NCI-H1436 (cell line): ENCODE measurements at regions not wholly inside any gene's neighbourhood (a gene's known extent, or its start where the extent isn't known, plus 50 kb on each side); places are given as distances from the start of the nearest gene placed in this dataset.
"Not testable (repeated sequence)": the region's sequence is repeated elsewhere in the genome, so short reads cannot be mapped to it uniquely, and the experiment has no call there.

Source experiments
- DNase-seq: peaks from one replicate; lab custom pipeline; 2025; lab: John Stamatoyannopoulos, UW

DNA sequence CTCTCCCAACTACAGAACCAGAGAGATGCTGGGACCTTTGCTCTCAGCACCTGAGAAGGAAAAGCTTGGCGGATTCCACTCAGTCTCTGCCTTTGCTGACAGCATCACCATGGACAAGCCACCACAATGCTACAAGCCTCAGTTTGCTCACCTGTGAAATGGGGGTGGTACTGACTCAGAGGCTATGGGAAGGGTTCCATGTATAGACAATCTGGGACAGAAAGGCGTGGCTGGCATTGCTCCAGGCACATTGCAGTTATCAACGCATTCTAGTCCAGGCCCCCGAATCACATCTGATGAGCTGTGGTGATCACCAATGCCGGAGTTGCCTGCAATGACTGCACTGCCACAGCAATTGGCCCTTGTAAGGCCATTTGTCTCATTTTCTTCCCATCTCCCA lies 72.6 kb downstream of the ISX start:
- no peak for DNase-seq

DNA sequence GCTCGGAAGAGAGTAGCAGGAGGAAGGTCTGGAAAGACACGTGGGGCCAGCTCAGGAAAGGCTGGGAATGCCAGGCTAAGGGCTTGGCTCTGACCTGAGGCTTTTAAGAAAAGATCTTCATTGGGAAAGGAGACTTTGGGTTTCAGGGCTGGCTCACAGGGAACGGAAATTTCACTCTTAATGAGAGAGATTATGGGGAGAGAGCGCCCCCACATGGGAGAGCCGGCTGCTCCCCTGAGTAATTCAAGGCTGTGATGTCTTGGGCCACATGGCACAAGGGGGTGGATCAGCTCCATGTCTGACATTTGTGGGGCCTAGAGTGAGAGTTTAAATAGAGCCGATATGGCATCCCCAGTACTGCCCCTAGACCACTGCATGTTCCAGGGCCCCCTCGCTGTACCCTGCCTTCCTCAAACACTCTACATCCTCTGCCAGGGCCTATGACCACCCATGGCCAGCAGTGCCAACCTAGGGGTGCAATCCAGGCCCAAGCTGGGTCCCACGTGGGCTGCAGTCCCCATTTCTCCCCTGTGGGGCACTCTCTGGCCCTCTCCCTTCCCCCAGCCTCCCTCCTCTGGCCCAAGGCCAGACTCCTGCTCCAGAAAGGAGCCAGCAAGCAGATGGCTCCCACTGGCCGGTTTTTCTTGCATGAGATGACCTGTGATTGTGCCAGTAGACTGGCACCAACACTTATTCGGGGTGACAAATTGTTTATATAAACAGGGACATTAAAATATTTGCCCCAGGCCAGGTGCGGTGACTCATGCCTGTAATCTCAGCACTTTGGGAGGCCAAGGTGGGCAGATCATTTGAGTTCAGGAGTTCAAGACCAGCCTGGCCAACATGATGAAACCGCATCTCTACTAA lies 75.2 kb downstream of the ISX start:
- DNase-seq = no peak

DNA sequence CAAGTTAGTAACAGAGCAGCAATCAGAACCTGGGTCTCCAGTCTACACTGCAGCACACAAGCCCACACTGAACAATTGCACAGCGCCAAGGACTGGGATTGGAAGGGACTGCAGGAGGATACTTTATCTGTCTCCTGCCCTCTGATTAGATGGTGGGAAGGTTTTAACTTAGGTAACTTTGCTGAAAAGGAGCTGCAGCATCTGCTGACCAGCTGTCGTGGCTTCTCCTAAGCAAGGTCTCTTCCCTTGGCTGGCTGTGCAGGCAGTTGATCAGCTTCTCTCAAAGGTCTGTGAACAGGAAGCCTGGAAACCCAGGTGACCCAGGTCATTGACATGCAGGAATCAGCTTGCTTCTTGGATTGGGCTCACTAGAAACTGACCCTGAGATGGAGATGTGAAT lies 82.4 kb downstream of the ISX start:
- no peak for DNase-seq

DNA sequence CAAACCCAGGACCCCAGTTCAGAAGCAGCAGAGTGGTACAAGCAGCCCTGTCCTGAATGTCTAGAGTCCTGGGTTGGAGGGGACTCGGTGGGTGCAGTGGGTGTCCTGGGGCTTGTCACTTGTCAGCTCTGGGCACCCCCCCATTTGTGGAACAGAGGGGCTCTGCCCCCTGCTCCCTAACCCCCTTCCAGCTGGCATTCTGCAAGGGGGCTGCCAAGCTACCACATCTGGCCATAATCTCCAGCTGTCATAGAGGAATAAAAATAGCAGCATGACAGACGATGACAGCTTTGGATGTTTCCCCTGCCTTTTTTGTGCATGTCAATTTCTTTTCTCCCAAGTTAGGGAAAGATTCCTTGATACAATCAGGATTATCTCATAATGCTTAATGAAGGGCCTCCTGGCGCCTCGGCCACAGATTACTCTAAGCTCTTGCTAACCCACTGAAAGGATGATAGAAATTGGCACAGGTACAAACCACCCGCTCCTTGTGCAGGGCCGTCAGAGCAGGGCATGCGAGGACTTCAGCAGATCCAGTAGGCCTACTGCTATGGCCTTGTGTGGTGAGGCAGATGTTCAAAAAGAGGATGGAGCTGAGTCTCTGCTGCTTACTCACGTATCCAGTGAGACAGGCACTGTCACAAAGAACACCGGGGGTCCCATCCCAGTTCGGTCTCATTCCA lies 83.0 kb downstream of the ISX start:
- DNase-seq = no peak

DNA sequence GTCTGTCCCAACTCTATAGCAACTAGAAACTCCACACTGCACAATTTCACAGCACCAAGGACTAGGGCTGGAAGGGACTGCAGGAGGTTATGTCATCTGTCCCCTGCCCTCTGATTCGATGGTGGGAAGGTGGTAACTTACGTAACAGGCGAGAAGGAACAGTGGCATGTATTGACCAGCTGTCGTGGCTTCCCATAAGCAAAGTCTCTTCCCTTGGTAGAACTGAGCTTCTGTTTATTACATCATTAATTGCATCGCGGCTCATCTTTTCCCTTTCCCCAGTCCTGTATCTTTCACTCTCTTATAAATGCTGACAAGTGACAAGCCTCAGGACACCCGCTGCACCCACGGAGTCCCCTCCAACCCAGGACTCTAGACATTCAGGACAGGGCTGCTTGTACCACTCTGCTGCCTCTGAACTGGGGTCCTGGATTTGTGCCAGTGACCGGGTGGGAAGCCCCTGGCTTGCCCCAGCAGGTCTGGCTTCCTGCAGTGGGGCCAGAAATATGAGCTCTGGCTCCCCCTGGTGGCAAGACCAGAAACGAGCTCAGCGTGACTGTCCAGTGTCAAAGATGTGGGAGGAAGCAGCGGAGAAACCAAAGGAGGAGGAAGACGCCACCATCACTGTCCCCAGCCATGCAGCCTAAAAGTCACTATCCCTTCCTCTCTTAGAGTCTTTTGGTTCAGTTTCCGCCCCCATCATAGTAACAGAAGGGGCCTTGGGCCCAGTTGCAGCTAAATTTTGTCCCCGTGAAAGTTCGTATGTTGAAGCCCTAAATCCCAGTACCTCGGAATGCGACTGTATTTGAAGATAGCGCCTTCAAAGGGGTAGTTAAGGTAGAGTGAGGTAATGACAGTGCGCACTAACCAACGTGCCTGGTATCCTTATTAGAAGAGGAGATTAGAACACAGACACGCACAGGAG lies 84.5 kb downstream of the ISX start:
- peak; percentile 24 for DNase-seq

- DNase-seq = no peak
Observed at GRCh38 chr22:35152316-35152715, 86.4 kb downstream of the ISX start.

- peak; percentile 27 for DNase-seq
Observed at GRCh38 chr22:35154937-35155387, 89.0 kb downstream of the ISX start.

DNA sequence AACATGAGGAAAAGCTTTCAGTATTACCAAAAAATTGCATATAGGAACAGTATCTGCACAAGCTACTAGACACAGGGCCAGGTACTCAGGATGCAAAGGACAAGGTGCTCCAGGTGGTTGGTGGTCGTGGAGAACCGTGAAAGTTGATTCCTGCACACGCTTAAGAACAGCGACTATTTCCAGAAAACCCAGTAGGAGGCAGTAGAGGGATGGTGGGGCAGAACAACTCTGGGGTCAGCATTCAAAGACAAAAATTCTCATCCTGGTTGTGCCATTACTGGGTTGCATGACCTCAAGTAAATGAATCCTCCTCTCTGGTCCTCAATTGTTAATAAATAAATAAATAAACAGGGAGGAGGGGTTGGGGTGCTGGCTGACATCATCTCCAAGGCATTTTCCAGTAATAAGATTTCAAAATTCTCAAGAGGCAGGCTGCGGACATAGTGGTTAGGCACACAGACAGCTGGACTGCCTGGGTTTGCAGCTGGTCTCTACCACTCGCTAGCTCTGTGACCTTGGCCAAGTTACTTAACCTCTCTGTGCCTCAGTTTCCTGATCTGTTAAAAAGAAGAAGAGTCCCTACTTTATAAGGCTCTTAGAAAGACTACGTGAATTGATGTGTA lies 89.6 kb downstream of the ISX start:
- DNase-seq = no peak

GRCh38 chr22:35156945-35157344 lies 91.0 kb downstream of the ISX start:
- no peak for DNase-seq

DNA sequence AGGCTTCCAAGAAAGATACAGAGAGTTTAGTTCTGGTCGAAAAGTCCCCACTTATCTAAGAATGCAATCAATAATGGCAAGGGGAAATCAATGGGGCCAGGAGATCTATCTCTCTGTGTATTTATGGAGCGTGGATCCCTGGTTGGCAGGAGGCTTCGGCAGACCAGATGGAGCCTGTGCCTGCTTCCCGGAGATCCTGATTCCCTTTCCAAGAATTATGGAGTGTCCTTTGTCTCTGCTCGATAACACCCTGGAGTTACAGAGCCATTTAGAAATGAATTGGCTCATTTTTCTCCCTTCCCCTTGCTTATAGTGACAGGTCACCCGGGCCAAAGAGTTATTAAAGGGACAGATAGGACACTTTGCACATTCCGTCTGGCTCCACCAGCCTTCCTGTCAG lies 92.4 kb downstream of the ISX start:
- DNase-seq = no peak

DNA sequence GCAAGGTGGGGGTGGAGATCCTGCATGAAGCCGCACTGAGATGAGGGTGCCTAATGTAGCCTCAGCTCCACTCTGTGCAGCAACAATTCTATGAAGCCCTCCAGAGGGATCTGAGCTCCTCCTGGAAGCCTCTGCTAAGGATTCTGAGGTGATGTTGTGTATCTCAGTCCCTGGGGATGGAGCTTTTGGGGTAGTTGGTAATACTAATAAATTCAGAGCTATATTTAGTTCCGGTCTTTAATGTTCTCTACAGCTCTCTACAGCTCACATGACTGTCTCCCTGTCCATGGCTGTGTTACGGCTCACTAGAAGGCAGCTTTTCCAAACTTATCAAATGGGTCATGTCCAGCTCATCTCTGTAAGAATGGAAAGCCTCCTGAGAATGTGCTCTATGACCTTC lies 93.4 kb downstream of the ISX start:
- no peak for DNase-seq

GRCh38 chr22:35160268-35160667 lies 94.3 kb downstream of the ISX start:
- no peak for DNase-seq

GRCh38 chr22:35165896-35166295 lies 91.4 kb upstream of the HMGXB4 start:
- DNase-seq = not testable (repeated sequence)

- DNase-seq = no peak
Observed at GRCh38 chr22:35170716-35171697, 86.3 kb upstream of the HMGXB4 start.

DNA sequence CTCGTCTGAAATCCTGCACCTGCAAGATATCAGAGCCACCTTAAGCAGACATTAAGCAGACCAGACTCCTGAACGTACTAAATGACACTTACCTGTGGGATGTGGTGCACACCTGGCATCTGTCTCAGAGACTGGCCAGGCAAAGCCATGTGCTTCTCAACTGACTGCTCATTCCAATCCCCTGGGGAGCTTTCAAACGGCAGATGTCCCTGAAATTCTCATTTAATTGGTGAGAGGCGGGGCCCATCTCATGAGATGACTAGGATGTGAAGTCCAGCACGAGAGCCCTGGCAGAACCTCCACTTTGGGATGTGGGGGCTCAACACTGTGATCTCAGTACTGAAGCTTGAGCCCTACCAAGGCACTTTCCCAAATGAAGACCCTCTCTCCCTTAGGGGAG lies 84.9 kb upstream of the HMGXB4 start:
- peak; percentile 17 for DNase-seq

- no peak for DNase-seq
Observed at GRCh38 chr22:35173655-35174054, 83.6 kb upstream of the HMGXB4 start.

GRCh38 chr22:35174401-35175038 lies 82.8 kb upstream of the HMGXB4 start:
- no peak for DNase-seq

DNA sequence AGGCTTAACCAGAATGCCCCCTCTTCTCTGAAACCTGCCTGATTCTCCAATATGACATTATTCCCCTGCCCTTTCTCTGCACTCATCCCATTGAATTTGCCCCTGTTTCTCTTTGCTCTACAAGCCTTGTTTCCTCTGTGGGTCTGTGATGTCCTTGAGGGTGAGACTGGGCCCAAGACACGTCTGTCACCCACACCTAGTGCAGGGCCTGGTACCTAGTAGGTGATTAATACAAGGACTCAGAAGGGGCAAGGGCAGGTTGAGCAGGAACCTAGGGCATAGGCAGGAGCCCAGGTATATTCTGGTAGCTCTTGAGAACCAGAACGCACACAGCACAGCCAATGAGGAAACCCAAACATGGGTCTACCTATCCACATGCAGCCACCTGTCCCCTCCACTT lies 81.9 kb upstream of the HMGXB4 start:
- no peak for DNase-seq

- DNase-seq = no peak
Observed at GRCh38 chr22:35177811-35178210, 79.5 kb upstream of the HMGXB4 start.

DNA sequence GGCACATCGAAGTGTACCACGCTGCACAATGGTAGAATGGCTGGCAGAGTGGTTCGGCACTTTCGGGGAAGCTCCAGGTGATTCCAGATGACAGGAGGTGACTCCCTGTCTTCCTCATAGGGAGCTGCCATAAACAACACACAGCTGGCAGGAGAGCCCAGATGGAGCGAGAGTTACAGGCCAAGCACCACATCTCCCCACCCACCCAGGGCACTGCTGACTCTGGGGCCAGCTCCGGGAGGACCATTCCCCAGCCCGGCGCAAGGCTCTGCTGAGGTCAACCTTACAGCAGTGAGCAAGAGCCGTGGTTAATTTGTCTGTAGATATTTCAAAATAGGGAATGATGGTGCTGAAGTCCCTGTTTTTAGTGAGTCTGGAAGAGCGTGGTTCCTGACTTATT lies 78.8 kb upstream of the HMGXB4 start:
- no peak for DNase-seq
